ENCODE measurements at regions not wholly inside any gene's neighbourhood (a gene's known extent, or its start where the extent isn't known, plus 50 kb on each side); places are given as distances from the start of the nearest gene placed in this dataset.
A peak's percentile ranks its signal among the peaks of the same experiment; 100 is the strongest.

DNA sequence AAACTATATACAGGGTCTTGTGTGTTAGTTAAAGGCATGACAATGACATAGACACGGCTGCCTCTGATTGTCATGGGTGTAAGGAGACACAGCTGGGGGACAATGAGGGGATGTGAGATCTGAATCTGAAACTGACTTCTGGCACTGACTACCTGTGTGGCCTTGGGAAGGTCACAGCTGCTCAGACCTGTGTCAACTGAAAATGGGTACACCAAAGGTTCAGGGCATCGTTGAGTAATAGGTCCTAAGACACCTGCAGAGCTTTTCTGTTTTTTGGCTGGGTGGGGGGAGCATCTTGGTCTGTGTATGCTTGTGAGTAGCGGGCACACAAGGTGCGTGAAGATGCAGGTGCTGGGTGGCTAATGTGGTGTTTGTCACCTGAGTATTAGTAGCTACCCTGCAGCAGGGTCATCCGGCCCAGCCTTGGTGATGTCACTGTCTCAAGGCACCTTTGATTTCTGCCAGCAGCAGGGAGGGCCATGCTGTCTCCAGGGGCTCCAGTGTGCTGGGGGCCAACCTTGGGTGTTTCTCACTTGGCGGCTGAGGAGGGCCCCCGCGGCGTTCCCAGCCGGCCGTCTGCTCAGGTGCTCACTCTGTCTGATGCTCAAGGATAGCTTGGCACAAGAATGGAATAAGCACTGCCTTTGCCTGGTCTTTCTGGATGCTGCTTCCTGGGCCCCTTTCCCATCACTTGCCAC lies 53.1 kb upstream of the HS6ST1 start:
- Histone ChIP-seq H3K27ac (no peak overlapping the region), H3K36me3 (no peaks in the 10 kb centered on the region), H3K4me3 (no peak overlapping the region), H3K4me1 (peaks cover 0 to 42% (median 14%) of the 10 kb centered on the region in 3 donors), H3K27me3 (no peaks in the 10 kb centered on the region), H3K9me3 (no peaks in the 10 kb centered on the region)
- TF ChIP-seq, protein P1, sequence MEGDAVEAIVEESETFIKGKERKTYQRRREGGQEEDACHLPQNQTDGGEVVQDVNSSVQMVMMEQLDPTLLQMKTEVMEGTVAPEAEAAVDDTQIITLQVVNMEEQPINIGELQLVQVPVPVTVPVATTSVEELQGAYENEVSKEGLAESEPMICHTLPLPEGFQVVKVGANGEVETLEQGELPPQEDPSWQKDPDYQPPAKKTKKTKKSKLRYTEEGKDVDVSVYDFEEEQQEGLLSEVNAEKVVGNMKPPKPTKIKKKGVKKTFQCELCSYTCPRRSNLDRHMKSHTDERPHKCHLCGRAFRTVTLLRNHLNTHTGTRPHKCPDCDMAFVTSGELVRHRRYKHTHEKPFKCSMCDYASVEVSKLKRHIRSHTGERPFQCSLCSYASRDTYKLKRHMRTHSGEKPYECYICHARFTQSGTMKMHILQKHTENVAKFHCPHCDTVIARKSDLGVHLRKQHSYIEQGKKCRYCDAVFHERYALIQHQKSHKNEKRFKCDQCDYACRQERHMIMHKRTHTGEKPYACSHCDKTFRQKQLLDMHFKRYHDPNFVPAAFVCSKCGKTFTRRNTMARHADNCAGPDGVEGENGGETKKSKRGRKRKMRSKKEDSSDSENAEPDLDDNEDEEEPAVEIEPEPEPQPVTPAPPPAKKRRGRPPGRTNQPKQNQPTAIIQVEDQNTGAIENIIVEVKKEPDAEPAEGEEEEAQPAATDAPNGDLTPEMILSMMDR (IDR thresholded peaks at IDR 0.05) = no peak
- no peak for TF ChIP-seq POLR2A (IDR thresholded peaks at IDR 0.05)
- TF ChIP-seq POLR2AphosphoS5 (IDR thresholded peaks at IDR 0.05) = no peak
- no peak for TF ChIP-seq EP300 (IDR thresholded peaks at IDR 0.05)
- no peak for ATAC-seq
- 94% methylated on average over 2 of the region's 11 CpGs for WGBS, 2 donors (ENCODE audit: low coverage in 1 of 2)

DNA sequence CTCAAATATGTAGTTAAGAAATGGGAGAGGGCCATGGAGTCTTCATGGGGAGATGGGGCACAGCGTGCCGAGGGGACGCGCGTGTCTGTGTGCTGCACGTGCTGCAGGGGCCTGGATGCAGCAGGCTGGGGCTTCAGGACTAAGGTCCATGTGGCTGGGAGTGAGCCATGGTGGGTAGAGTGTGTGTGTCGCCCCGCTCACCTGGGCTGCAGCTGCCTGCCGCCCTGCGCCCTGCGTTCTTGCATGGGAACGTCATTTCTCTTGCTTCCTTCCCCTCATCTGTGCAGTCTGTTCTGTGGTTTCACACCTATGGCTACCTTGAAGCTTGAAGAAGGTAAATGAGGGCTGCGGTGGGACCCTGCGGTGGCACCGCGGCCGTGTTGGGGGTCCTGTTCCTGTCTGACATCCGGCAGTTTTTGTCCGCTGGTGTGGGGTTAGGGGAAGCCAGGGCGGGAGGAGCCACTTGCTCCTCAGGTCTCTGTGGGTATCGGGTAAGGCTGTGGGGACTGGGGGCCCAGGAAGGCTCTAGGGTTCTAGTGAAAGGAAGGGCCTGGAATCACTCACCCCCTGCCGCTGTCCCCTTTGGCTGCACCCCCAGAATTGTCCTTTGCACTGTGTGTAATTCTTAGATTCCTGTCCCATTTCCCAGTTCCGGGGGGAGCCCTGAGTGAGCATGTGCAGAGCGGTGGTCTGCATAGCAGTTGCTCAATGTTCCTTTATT lies 54.1 kb upstream of the HS6ST1 start:
- WGBS, 2 donors (ENCODE audit: low coverage in 1 of 2) = 93 to 97% methylated on average over 3 to 6 of the region's 24 CpGs
- TF ChIP-seq POLR2AphosphoS5 (IDR thresholded peaks at IDR 0.05) (no peak), POLR2A (IDR thresholded peaks at IDR 0.05) (no peak), EP300 (IDR thresholded peaks at IDR 0.05) (no peak)
- TF ChIP-seq, protein P1 (IDR thresholded peaks at IDR 0.05) = no peak
- no peaks in the 10 kb centered on the region for H3K36me3 ChIP-seq
- H3K4me1 ChIP-seq = peaks cover 0 to 52% (median 14%) of the 10 kb centered on the region in 3 donors
- H3K27me3 ChIP-seq = no peaks in the 10 kb centered on the region
- no peaks in the 10 kb centered on the region for H3K9me3 ChIP-seq
- H3K4me3 ChIP-seq = no peak overlapping the region
- H3K27ac ChIP-seq = peak overlapping the region in 1 of 4 donors; percentile 79
- no peak for ATAC-seq

DNA sequence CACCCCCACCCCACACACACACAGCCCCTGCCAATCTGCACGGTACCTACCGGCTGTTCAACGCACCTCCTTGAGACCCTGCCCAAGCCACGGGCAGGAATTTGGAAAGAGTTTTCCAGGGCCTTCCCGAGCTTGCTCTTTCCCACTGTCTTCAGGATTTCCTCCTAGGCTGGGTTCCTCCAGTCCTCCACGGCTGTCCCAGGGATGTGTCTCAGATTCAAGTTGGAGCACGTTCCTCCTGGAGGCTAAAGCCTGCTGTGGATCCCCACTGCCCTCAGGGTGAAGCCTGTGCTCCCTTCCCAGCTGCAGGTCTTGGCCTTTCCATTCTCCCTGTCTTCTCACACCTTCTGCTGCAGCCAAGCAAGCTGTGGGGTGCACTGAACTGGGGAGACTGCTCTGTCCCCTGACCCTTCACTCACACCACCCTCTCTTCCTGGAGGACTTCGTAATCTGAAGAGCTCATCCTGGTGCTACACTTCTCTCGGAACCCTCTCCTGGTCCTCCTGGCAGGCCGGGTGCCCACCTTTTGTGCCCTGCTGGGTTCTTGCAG lies 54.9 kb upstream of the HS6ST1 start:
- peak overlapping the region in 3 of 4 donors; percentile 79 to 84 (median 80) for H3K27ac ChIP-seq
- WGBS, 2 donors (ENCODE audit: low coverage in 1 of 2) = 88% methylated on average over 2 to 4 of the region's 10 CpGs
- H3K36me3 ChIP-seq = no peaks in the 10 kb centered on the region
- ATAC-seq = no peak
- no peaks in the 10 kb centered on the region for H3K9me3 ChIP-seq
- H3K4me1 ChIP-seq = peaks cover 0 to 60% (median 16%) of the 10 kb centered on the region in 3 donors
- TF ChIP-seq EP300 (IDR thresholded peaks at IDR 0.05) = no peak
- TF ChIP-seq, protein P1 (IDR thresholded peaks at IDR 0.05) = no peak
- no peak for TF ChIP-seq POLR2AphosphoS5 (IDR thresholded peaks at IDR 0.05)
- no peak for TF ChIP-seq POLR2A (IDR thresholded peaks at IDR 0.05)
- H3K27me3 ChIP-seq = no peaks in the 10 kb centered on the region
- no peak overlapping the region for H3K4me3 ChIP-seq

DNA sequence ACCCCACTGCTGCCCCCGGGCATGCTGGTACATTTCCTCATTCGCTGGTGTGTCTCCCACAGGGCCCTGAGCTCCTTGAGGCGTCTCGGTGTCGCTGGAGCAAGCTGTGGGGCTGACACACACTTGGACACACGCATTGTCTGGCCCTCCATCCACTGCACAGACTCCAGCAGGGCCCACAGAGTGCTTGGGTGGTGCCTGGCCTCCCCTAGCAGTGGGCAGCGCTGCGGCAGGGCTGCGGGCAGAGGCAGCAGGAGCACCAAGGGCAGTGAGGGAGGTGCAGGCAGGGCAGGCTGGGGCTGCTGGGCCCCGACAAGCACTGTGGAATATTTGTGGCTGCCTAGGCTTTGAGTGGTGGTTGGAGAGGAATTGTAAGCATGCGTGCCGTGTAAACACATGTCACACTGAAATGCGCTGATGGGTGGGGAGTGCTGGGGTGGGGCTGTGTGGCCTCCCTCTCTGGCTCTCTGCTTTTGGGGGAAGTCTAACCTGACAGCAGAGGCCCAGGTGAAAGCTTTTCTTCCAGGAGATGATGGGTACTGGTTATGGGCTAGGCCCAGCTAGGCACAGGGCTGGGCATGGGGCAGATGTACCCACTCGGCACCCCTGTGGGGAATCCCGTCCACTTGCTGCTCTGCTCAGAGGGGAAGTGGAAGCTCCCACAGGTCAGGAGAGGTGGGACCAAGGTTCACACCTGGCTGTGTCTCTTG lies 55.5 kb upstream of the HS6ST1 start:
- TF ChIP-seq POLR2A (IDR thresholded peaks at IDR 0.05) = no peak
- TF ChIP-seq, protein P1 (IDR thresholded peaks at IDR 0.05) = no peak
- no peak for TF ChIP-seq EP300 (IDR thresholded peaks at IDR 0.05)
- TF ChIP-seq POLR2AphosphoS5 (IDR thresholded peaks at IDR 0.05) = peak; percentile 84
- Histone ChIP-seq H3K4me1 (peaks cover 0 to 66% (median 20%) of the 10 kb centered on the region in 3 donors), H3K36me3 (no peaks in the 10 kb centered on the region), H3K9me3 (no peaks in the 10 kb centered on the region), H3K27ac (peak overlapping the region in 3 of 4 donors; percentile 79 to 84 (median 80)), H3K27me3 (no peaks in the 10 kb centered on the region), H3K4me3 (no peak overlapping the region)
- ATAC-seq = peak; percentile 68
- 70% methylated on average over 2 of the region's 15 CpGs; no CpG with 5 or more reads in 1 of the 2 donors for WGBS, 2 donors (ENCODE audit: low coverage in 1 of 2)

Data from gastroesophageal sphincter (tissue), 4 donors.